Osteoblast (primary cell): ENCODE measurements at regions not wholly inside any gene's neighbourhood (a gene's known extent, or its start where the extent isn't known, plus 50 kb on each side); places are given as distances from the start of the nearest gene placed in this dataset.

Experiments used
- DNase-seq: peaks from one replicate; pipeline ENCODE4 v3.0.0; 2011; ENCODE audit warnings: low spot score, mixed read lengths; ENCODE audit not compliant: insufficient read length; ENCODE audit errors: missing footprints
- H2AFZ ChIP-seq: 2 replicates; pipeline ENCODE4 v1.6.0; 2011; ENCODE audit warnings: mild to moderate bottlenecking, low read length
- H3K27ac ChIP-seq: 2 replicates; pipeline ENCODE4 v1.5.1; 2011; ENCODE audit warnings: mild to moderate bottlenecking, low read depth, low read length, moderate library complexity
- H3K27me3 ChIP-seq: 2 replicates; pipeline ENCODE4 v1.6.0; 2012; ENCODE audit warnings: mild to moderate bottlenecking, control low read depth, inconsistent platforms, low read length, moderate library complexity; ENCODE audit not compliant: insufficient read depth
- H3K36me3 ChIP-seq: 2 replicates; pipeline ENCODE4 v1.5.1; 2011; ENCODE audit warnings: mild to moderate bottlenecking, low read length, control low read depth, moderate library complexity; ENCODE audit not compliant: insufficient read depth
- H3K4me1 ChIP-seq: 2 replicates; pipeline ENCODE4 v1.5.1; 2011; ENCODE audit warnings: mild to moderate bottlenecking, low read length, control low read depth, moderate library complexity; ENCODE audit not compliant: insufficient read depth
- H3K4me2 ChIP-seq: 2 replicates; pipeline ENCODE4 v1.6.0; 2011; ENCODE audit warnings: mild to moderate bottlenecking, low read length; ENCODE audit not compliant: insufficient read depth
- H3K4me3 ChIP-seq: fragments of 200-600 bp; sonication (generic); 3 replicates; pipeline ENCODE4 v1.5.1; 2012; ENCODE audit warnings: mild to moderate bottlenecking, low read length, inconsistent platforms; ENCODE audit not compliant: insufficient read depth
- H3K79me2 ChIP-seq: 2 replicates; pipeline ENCODE4 v1.6.0; 2012; ENCODE audit warnings: mild to moderate bottlenecking, low read length, control low read depth, inconsistent platforms; ENCODE audit not compliant: insufficient read depth
- H3K9me3 ChIP-seq: 2 replicates; pipeline ENCODE4 v1.5.1; 2011; ENCODE audit warnings: low read depth, low read length, control low read depth
- H4K20me1 ChIP-seq: 2 replicates; pipeline ENCODE4 v1.6.0; 2012; ENCODE audit warnings: mild to moderate bottlenecking, low read length, control low read depth; ENCODE audit not compliant: insufficient read depth
- CTCF ChIP-seq: IDR thresholded peaks from 2 replicates; pipeline ENCODE4 v1.5.1; 2011; ENCODE audit warnings: mild to moderate bottlenecking, low read depth, low read length, moderate library complexity; ENCODE audit errors: extremely low read depth

- H3K4me1 ChIP-seq, result no peaks in the 10 kb centered on the region
- H4K20me1 ChIP-seq, result no peaks in the 10 kb centered on the region
- H3K27ac ChIP-seq, result no peak overlapping the region
- no peak for TF ChIP-seq CTCF
- no peak overlapping the region for H3K4me2 ChIP-seq
- H3K4me3 ChIP-seq, result no peak overlapping the region
- H2AFZ ChIP-seq, result no peak overlapping the region
- DNase-seq, result no peak
- no peaks in the 10 kb centered on the region for H3K27me3 ChIP-seq
- no peaks in the 10 kb centered on the region for H3K79me2 ChIP-seq
- no peaks in the 10 kb centered on the region for H3K36me3 ChIP-seq
- H3K9me3 ChIP-seq, result peaks cover 5% of the 10 kb centered on the region
Observed at GRCh38 chr12:47517122-47517521, 188.7 kb downstream of the RPAP3 start.

GRCh38 chr12:47509398-47509851 lies 196.4 kb downstream of the RPAP3 start:
- H3K9me3 ChIP-seq, result no peaks in the 10 kb centered on the region
- peak overlapping the region; percentile 64 for H2AFZ ChIP-seq
- H3K79me2 ChIP-seq, result no peaks in the 10 kb centered on the region
- TF ChIP-seq CTCF, result no peak
- H3K36me3 ChIP-seq, result no peaks in the 10 kb centered on the region
- H3K27ac ChIP-seq, result peak overlapping the region; percentile 69
- H3K4me1 ChIP-seq, result peaks cover 38% of the 10 kb centered on the region
- no peaks in the 10 kb centered on the region for H4K20me1 ChIP-seq
- H3K4me2 ChIP-seq, result no peak overlapping the region
- no peak for DNase-seq
- no peak overlapping the region for H3K4me3 ChIP-seq
- H3K27me3 ChIP-seq, result no peaks in the 10 kb centered on the region

- Histone ChIP-seq H3K27me3 (no peaks in the 10 kb centered on the region), H3K79me2 (no peaks in the 10 kb centered on the region), H3K4me1 (peaks cover 44% of the 10 kb centered on the region), H3K4me3 (no peak overlapping the region), H3K9me3 (no peaks in the 10 kb centered on the region), H3K27ac (peak overlapping the region; percentile 11), H3K4me2 (no peak overlapping the region), H4K20me1 (no peaks in the 10 kb centered on the region), H2AFZ (peak overlapping the region; percentile 73), H3K36me3 (no peaks in the 10 kb centered on the region)
- no peak for DNase-seq
- no peak for TF ChIP-seq CTCF
Observed at GRCh38 chr12:47507221-47507620, 198.6 kb downstream of the RPAP3 start.

GRCh38 chr12:47504775-47505446 lies 200.9 kb downstream of the RPAP3 start:
- Histone ChIP-seq H3K4me3 (peak overlapping the region; percentile 6), H3K79me2 (no peaks in the 10 kb centered on the region), H4K20me1 (no peaks in the 10 kb centered on the region), H3K36me3 (no peaks in the 10 kb centered on the region), H3K27ac (peak overlapping the region; percentile 69), H3K4me2 (peak overlapping the region; percentile 69), H3K9me3 (no peaks in the 10 kb centered on the region), H3K4me1 (peaks cover 42% of the 10 kb centered on the region), H3K27me3 (no peaks in the 10 kb centered on the region), H2AFZ (peak overlapping the region; percentile 84)
- DNase-seq, result peak; percentile 30
- no peak for TF ChIP-seq CTCF
